Ascending aorta (tissue), 2 donors: ENCODE measurements at regions not wholly inside any gene's neighbourhood (a gene's known extent, or its start where the extent isn't known, plus 50 kb on each side); places are given as distances from the start of the nearest gene placed in this dataset.

Source experiments
- DNase-seq, 2 donors: peaks; one replicate each; pipeline ENCODE4 v3.0.0-alpha.2; 2019; ENCODE audit warnings: low spot score in 2 of 2
- H3K27ac ChIP-seq, 2 donors: fragments of 200-600 bp; sonication (generic); one replicate each; pipeline ENCODE4 v1.5.1; 2016 to 2017; ENCODE audit warnings: mild to moderate bottlenecking in 1 of 2
- H3K27me3 ChIP-seq: fragments of 200-600 bp; sonication (generic); one replicate; pipeline ENCODE4 v1.5.1; 2017
- H3K36me3 ChIP-seq, 2 donors: fragments of 200-600 bp; sonication (generic); one replicate each; pipeline ENCODE4 v1.5.1; 2016
- H3K4me1 ChIP-seq, 2 donors: fragments of 200-600 bp; sonication (generic); one replicate each; pipeline ENCODE4 v1.5.1; 2016 to 2017; ENCODE audit warnings: mild to moderate bottlenecking in 1 of 2
- H3K4me3 ChIP-seq, 2 donors: fragments of 200-600 bp; sonication (generic); one replicate each; pipeline ENCODE4 v1.5.1; 2016 to 2017; ENCODE audit warnings: mild to moderate bottlenecking in 1 of 2
- H3K9me3 ChIP-seq, 2 donors: fragments of 200-600 bp; sonication (generic); one replicate each; pipeline ENCODE4 v1.5.1; 2016
- CTCF ChIP-seq, 3 experiments: fragments of 200-600 bp in 2 of 3; fragments of 450-650 bp in 1 of 3; sonication (generic) in 2 of 3; IDR thresholded peaks; one replicate each; pipeline ENCODE4 v1.5.1; 2016 to 2019; ENCODE audit warnings: antibody characterized with exemption in 3 of 3, mild to moderate bottlenecking in 1 of 3, moderate library complexity in 1 of 3
- intact Hi-C: fragments of 100-400 bp; cut with DNase I; formaldehyde crosslinking; loops from one replicate; pipeline ENCODE4 v1.15.1; 2023

DNA sequence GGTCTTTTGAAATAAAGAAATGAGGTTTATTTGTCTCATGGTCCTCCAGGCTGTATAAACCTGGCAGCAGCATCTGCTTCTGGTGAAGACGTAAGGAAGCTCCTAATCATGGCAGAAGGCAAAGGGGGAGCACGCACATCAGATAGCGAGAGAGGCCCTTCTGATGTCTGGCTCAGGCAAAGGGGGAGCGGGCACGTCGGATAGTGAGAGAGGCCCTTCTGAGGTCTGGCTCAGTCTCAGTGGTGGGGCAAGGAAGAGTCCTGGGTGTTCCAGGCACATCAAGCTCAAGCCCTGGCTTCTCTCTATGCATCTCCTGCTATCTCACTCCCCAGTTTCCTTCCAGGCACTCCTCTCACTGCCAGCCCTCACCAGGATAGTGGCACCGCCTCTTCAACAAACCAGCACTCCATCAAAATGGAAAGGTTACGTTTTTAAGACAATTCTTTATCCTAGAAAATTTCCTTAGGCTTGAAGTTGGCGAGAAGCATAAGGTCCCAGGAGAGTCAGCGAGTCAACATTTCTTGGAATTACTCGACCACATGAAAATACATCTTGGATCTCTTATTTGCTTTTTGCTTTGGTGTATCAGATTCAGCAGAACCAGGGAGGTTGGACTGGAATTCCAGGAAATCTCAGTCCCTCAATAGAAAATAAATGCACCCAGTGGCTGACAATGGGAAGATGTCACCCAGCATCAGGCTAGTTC, 189.6 kb upstream of the TMEM132C start:
- no peaks in the 10 kb centered on the region for H3K36me3 ChIP-seq
- no peak overlapping the region for H3K27ac ChIP-seq
- no peak overlapping the region for H3K4me3 ChIP-seq
- TF ChIP-seq CTCF (IDR thresholded peaks at IDR 0.05), result no peak
- H3K4me1 ChIP-seq, result no peaks in the 10 kb centered on the region
- no peaks in the 10 kb centered on the region for H3K9me3 ChIP-seq
- no peak for DNase-seq
- H3K27me3 ChIP-seq, result no peaks in the 10 kb centered on the region
- intact Hi-C loops, result loop anchor here (10.0 kb wide), 1 partner anchor 623 kb away; no protein-coding TSS in a partner anchor

GRCh38 chr12:128077917-128078298, 189.1 kb upstream of the TMEM132C start:
- Histone ChIP-seq H3K27ac (no peak overlapping the region), H3K27me3 (no peaks in the 10 kb centered on the region), H3K9me3 (no peaks in the 10 kb centered on the region), H3K4me1 (no peaks in the 10 kb centered on the region), H3K4me3 (no peak overlapping the region), H3K36me3 (no peaks in the 10 kb centered on the region)
- intact Hi-C loops, result loop anchor here (10.0 kb wide), 1 partner anchor 623 kb away; no protein-coding TSS in a partner anchor
- DNase-seq, result no peak
- no peak for TF ChIP-seq CTCF (IDR thresholded peaks at IDR 0.05)

- no peaks in the 10 kb centered on the region for H3K27me3 ChIP-seq
- no peak for DNase-seq
- no peaks in the 10 kb centered on the region for H3K9me3 ChIP-seq
- H3K27ac ChIP-seq, result no peak overlapping the region
- no peak for TF ChIP-seq CTCF (IDR thresholded peaks at IDR 0.05)
- no peaks in the 10 kb centered on the region for H3K4me1 ChIP-seq
- no peaks in the 10 kb centered on the region for H3K36me3 ChIP-seq
- intact Hi-C loops, result loop anchor here (10.0 kb wide), 1 partner anchor 624 kb away; no protein-coding TSS in a partner anchor
- no peak overlapping the region for H3K4me3 ChIP-seq
Observed at GRCh38 chr12:128078301-128078971, 188.5 kb upstream of the TMEM132C start.

DNA sequence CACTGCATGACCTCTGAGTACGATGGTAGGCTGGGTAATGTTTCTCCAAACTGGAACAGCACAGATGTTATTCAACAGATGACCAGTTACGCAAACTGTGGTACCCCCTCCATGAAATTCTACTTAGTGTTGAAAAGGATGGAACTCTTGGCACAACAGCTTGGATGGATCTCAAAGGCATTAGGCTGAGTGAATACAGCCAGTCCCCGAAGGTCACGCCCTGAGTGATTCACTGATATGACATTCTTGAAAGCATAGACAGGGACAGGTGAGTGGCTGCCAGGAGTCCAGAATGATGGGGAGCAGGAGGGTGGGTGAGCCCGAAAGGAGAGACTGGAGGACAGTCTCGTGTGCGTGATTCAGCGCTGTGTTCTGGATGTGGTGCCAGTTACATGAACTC, 187.5 kb upstream of the TMEM132C start:
- no peak for TF ChIP-seq CTCF (IDR thresholded peaks at IDR 0.05)
- H3K9me3 ChIP-seq, result no peaks in the 10 kb centered on the region
- intact Hi-C loops, result loop anchor here (10.0 kb wide), 1 partner anchor 625 kb away; no protein-coding TSS in a partner anchor
- no peak overlapping the region for H3K4me3 ChIP-seq
- DNase-seq, result no peak
- H3K36me3 ChIP-seq, result no peaks in the 10 kb centered on the region
- no peak overlapping the region for H3K27ac ChIP-seq
- no peaks in the 10 kb centered on the region for H3K27me3 ChIP-seq
- H3K4me1 ChIP-seq, result no peaks in the 10 kb centered on the region

DNA sequence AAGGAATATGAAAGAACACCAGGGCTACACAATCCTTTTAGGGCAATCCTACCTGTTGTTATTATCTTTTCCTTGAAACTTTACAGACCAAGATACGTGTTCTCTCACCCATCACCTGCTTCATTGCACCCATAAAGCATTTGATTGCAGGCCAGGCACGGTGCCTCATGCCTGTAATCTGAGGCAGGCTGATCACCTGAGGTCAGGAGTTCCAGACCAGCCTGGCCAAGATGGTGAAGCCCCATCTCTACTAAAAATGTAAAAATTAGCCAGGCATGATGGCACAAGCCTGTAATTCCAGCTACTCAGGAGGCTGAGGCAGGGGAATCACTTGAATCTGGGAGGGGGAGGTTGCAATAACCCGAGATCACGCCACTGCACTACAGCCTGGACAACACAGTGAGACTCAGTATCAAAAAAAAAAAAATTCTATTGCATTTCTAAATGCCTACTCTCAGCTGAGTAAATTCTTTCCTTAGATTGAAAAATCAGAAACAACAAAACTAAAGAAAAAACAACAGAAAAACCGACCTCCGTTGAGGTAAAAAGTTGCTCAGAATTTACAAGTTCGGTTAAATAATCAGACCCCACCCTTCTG, 183.7 kb upstream of the TMEM132C start:
- Histone ChIP-seq H3K9me3 (no peaks in the 10 kb centered on the region), H3K4me1 (no peaks in the 10 kb centered on the region), H3K36me3 (no peaks in the 10 kb centered on the region), H3K4me3 (no peak overlapping the region), H3K27me3 (no peaks in the 10 kb centered on the region), H3K27ac (no peak overlapping the region)
- TF ChIP-seq CTCF (IDR thresholded peaks at IDR 0.05), result no peak
- intact Hi-C loops, result no loop called here
- DNase-seq, result no peak
